ENCODE measurements at regions not wholly inside any gene's neighbourhood (a gene's known extent, or its start where the extent isn't known, plus 50 kb on each side); places are given as distances from the start of the nearest gene placed in this dataset.
"Not testable (repeated sequence)": the region's sequence is repeated elsewhere in the genome, so short reads cannot be mapped to it uniquely, and the experiment has no call there.

DNA sequence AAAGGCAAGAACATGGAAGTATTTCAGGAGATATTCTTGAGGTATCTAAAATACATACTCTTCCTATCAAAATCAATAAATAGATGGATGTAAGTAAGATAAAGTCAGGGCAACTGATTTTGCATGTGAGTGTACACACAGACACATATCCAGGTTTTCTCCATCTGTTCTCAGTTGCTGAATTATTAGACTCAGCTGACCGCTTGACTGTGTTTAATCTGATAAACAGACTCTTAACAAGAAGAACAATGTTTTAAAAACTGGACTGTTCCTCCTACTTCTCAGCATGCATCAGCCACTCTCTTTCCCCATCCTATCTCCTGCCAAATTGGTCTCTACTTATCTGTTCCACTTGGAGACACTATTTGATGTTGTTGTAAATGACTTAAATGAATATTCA lies 73.5 kb downstream of the GOLGA8G start:
- intact Hi-C loops (cut with DNase I): no loop called here
- no peak for DNase-seq (ENCODE audit: low spot score)

DNA sequence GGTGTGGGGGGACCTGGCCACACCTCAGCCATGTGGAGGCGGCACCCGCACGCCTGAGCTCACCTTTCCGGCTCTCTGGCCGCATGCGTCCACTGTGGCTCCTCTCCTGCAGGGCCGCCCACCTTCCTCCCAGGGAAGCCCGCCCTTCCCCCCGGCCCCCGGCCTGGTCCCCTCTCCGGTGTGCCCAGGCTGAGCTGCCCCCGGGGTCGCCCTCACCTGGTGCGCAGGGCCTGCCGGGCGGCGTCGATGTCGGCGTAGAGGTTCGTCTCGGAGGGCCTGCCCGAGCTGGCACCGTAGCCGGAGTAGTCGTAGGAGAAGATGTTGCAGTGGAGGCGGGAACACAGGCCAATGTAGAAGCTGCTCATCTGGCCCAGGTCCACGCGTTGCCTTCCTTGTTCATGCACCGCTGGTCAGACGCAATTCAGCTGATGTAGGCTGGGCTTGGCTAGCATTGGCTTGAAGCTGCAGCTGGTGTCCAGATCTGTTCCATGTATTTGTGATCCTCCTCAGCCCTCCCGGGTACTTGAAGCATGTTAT lies 75.3 kb downstream of the GOLGA8G start:
- DNase-seq (ENCODE audit: low spot score): peak; percentile 81
- intact Hi-C loops (cut with DNase I): not testable (repeated sequence)

DNA sequence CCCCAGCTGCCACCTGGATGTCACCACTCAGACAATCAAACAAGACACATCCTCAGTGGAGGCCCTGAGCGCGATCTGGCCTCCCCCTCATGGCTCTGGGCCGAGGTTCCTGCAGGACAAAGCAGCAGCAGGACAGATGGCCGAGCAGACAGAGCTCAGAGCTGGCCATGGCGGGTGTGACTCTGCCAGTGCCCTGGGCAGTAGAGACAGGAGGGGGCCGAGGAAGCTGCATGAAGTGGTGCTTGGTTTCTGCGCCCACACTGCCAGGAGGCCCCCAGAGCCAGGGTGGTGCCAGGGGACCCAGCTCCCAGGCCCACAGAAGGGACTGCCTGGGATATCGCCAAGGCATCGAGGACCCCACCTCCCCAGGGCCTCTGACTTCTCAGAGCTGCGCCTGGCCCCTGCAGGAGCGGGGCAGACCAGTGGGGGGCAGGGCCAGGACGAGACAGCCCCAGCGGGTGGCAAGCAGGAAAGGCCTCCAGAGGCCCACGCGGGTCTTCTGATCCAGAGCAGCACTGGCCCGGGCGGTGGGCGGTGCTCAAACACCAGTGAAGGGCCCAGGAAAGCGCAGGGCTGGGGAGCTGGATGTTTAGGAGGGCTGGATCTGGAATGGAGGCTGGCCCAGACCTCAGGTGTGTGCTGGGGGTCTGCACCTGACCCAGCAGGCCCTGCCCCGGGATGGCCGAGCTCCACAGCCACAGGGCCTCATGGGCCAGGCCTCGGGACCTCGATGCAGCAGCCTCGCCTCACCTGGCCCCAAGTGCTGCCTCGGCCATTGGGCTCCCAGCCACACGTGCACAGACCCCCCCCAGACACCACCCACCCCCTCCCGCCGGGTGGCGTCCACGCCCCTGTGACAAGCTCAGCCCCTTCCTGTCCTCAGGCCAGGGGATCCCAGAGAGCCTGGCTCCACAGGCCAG lies 76.0 kb downstream of the GOLGA8G start:
- intact Hi-C loops (cut with DNase I): no loop called here
- no peak for DNase-seq (ENCODE audit: low spot score)

DNA sequence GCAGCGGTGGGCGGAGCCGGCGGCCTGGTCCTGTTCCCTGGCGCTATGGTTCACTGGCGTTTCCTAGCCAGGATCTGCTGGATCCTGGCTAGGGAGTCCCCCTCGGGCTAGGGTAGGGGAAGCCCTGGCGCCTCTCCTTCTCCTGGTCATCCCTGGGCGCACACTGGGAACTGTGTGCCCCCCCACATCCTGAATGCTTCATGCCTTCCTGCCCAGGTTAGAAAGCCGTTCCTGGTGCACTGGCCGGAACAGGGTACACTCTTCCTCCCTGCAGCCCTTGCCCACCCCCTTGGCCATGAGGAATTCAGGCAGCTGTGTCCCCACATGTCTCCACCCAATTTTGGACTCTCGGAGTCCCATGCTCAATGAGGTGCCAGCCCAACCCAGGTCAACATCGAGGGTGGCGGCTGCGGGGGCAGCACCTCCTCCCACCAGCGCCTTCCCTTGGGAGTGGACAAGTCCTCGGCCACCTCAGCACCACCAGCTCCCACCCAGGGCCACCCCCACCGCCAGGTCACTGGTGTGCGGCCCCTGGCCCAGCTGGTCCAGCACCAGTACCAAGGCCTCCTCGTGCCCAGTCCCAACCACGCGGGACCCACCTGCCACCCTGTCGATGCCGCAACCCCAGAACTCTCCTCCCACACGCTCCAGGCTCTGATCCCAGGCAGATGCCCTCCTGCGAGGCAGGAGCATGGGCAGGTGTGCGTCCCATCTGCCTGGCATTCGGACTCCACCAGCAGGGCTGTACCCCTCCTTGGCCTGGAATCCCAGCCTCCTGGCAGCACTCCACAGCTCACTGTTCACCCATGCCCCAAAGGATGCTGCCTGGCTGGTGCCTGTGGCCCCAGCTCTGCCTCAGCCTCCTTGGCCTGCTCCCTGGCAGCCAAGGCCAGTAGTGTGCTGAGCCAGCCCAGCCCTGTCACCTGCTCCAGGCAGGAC lies 77.0 kb downstream of the GOLGA8G start:
- intact Hi-C loops (cut with DNase I): not testable (repeated sequence)
- peak; percentile 83 for DNase-seq (ENCODE audit: low spot score)

DNA sequence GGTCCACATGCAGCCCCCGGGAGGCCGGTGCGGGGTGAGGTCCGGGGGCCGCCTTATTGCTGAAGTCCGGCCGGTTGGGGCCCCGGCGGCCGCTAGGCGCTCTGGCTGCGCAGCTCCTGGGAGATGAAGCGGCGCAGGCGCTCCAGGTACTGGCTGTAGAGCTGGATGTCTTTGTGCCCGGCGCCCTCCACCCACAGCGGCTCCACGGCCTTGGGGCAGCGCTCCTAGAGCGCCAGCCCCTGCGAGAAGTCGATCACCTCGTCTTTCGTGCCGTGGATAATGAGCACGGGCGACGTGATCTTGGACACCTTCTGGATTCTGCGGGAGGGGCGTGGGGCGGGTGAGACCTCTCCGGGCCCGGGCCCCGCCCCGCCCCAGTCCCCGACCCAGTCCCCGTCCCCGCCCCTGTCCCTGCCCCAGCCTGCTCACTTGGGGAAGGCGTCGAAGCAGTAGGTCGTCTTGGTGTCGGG lies 76.3 kb downstream of the GOLGA8F start:
- intact Hi-C loops (cut with DNase I): not testable (repeated sequence)

More for the DNA sequence above, 76.3 kb downstream of the GOLGA8F start:
- DNase-seq (ENCODE audit: low spot score): not testable (repeated sequence)

All from posterior vena cava (tissue), 2 donors.